ENCODE measurements at regions not wholly inside any gene's neighbourhood (a gene's known extent, or its start where the extent isn't known, plus 50 kb on each side); places are given as distances from the start of the nearest gene placed in this dataset.
"Not testable (repeated sequence)": the region's sequence is repeated elsewhere in the genome, so short reads cannot be mapped to it uniquely, and the experiment has no call there.

GRCh38 chr13:52240752-52241151 is 81.4 kb upstream of the NEK3 start:
- TF ChIP-seq ATF3 (IDR thresholded peaks at IDR 0.05; ENCODE audit: borderline replicate concordance, extremely low read depth, low read depth, low read length); RAD21 (IDR thresholded peaks at IDR 0.05; ENCODE audit: insufficient read depth, low read depth, low read length); CHD2 (IDR thresholded peaks at IDR 0.05; ENCODE audit: borderline replicate concordance, low read depth, low read length); CTCF (IDR thresholded peaks at IDR 0.05 in 2 of 3, conservative IDR thresholded peaks at IDR 0.05 in 1 of 3; ENCODE audit: control insufficient read depth in 2 of 3, extremely low read depth in 1 of 3, insufficient read depth in 1 of 3, low read depth in 3 of 3, low read length in 3 of 3); ZNF274 (IDR thresholded peaks at IDR 0.05; ENCODE audit: insufficient read depth, insufficient read length); POLR2AphosphoS5 (IDR thresholded peaks at IDR 0.05; ENCODE audit: low read length); POLR2A (IDR thresholded peaks at IDR 0.05; ENCODE audit: low read depth, low read length); CREB1 (IDR thresholded peaks at IDR 0.05; ENCODE audit: low read depth); BCL3 (IDR thresholded peaks at IDR 0.05; ENCODE audit: borderline replicate concordance, insufficient read depth, low read depth, low read length, poor library complexity, severe bottlenecking); SP1 (IDR thresholded peaks at IDR 0.05; ENCODE audit: low read depth, low read length); POLR2AphosphoS2 (IDR thresholded peaks at IDR 0.05; ENCODE audit: low read depth, low read length); SRF (IDR thresholded peaks at IDR 0.05; ENCODE audit: low read depth in 2 of 2, low read length in 2 of 2): not testable (repeated sequence)
